ENCODE measurements at regions not wholly inside any gene's neighbourhood (a gene's known extent, or its start where the extent isn't known, plus 50 kb on each side); places are given as distances from the start of the nearest gene placed in this dataset.

- TF ChIP-seq CTCF (IDR thresholded peaks at IDR 0.05) = no peak
- TF ChIP-seq POLR2A (IDR thresholded peaks at IDR 0.05) = no peak
Measured at GRCh38 chr4:13940921-13941320, 313.4 kb upstream of the BOD1L1 start.
